Coronary artery (tissue), 2 donors: ENCODE measurements at regions not wholly inside any gene's neighbourhood (a gene's known extent, or its start where the extent isn't known, plus 50 kb on each side); places are given as distances from the start of the nearest gene placed in this dataset.

Source experiments
- DNase-seq: peaks from one replicate; pipeline ENCODE4 v3.0.0-alpha.2; 2017; ENCODE audit warnings: low spot score
- H3K27ac ChIP-seq, 2 donors: fragments of 200-600 bp; sonication (generic); one replicate each; pipeline ENCODE4 v1.5.1; 2016 to 2019
- H3K4me3 ChIP-seq: fragments of 200-600 bp; sonication (generic); 2 replicates; pipeline ENCODE4 v1.5.1; 2016; ENCODE audit warnings: mild to moderate bottlenecking, moderate library complexity
- TF ChIP-seq, protein P1 (sequence below): fragments of 200-600 bp; sonication (generic); IDR thresholded peaks from one replicate; pipeline ENCODE4 v1.5.1; 2019; ENCODE audit warnings: antibody characterized with exemption

DNA sequence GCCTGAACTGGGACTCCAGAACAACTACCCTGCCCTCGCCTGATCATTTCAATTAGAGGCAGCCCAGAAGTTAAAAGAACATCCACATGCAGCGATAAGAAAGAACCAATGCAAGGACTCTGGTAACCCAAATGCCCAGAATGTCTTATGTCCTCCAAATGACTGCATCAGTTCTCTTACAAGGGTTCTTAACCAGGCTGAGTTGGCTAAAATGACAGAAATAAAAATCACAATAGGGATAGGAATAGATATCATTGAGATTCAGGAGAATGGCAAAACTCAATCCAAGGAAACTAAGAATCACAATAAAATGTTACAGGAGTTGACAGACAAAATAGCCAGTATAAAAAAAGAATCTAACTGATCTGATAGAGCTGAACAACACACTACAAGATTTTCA, 80.1 kb upstream of the PTGFR start:
- TF ChIP-seq, protein P1, sequence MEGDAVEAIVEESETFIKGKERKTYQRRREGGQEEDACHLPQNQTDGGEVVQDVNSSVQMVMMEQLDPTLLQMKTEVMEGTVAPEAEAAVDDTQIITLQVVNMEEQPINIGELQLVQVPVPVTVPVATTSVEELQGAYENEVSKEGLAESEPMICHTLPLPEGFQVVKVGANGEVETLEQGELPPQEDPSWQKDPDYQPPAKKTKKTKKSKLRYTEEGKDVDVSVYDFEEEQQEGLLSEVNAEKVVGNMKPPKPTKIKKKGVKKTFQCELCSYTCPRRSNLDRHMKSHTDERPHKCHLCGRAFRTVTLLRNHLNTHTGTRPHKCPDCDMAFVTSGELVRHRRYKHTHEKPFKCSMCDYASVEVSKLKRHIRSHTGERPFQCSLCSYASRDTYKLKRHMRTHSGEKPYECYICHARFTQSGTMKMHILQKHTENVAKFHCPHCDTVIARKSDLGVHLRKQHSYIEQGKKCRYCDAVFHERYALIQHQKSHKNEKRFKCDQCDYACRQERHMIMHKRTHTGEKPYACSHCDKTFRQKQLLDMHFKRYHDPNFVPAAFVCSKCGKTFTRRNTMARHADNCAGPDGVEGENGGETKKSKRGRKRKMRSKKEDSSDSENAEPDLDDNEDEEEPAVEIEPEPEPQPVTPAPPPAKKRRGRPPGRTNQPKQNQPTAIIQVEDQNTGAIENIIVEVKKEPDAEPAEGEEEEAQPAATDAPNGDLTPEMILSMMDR: no peak
- DNase-seq: no peak
- Histone ChIP-seq H3K4me3 (no peak overlapping the region), H3K27ac (no peak overlapping the region)

DNA sequence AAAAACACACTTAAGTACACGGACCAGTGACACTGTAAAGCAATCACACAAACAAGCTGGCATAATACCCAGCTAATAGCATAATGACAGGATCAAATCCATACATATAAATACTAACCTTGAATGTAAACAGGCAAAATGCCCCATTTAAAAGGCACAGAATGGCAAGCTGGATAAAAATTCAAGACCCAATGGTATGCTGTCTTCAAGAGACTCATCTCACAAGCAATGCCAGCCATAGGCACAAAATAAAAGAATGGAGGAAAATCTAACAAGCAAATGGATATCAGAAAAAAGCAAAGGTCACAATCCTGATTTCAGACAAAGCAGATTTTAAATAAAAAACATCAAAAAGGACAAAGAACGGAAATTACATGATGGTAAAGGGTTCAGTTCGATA, 79.1 kb upstream of the PTGFR start:
- TF ChIP-seq, protein P1: no peak

DNA sequence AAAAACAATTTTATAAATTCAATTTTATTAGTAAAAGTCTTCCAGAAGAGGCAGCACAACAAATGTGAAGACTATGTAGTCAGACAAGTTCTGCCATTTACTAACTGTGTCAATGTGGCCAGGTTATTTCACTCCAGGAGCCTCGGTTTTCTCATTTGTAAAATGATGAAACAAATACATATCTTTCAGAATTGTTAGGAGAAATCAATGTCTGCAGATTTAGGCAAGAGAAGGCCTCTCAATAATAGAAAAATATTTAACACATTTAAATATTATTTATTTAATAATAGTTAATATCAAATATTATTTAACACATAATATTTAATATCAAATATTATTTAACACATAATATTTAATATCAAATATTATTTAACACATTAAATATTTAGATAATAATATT, 75.6 kb upstream of the PTGFR start:
- no peak overlapping the region for H3K27ac ChIP-seq
- DNase-seq: no peak
- TF ChIP-seq, protein P1: no peak
- no peak overlapping the region for H3K4me3 ChIP-seq

More for the DNA sequence above, 79.1 kb upstream of the PTGFR start:
- Histone ChIP-seq H3K27ac (no peak overlapping the region), H3K4me3 (no peak overlapping the region)
- DNase-seq: no peak

DNA sequence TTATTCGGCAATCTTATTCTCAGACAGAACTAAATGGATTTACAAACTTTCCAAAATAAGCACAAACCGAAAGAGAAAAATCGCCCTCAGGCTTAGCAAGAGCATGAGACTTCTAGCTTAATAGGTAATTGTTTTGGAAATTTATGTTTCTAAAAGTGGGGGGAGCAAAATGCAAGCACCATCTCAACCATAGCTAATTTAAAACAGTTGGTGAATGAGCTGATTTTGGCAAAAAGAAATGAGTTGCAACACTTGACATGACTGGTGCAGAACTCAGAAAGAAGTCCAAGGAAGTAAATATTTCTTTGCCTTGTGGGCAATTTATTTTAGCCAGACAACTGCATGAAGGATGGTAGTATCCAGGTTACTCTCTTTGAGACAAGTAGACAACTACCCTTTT, 71.5 kb upstream of the PTGFR start:
- no peak overlapping the region for H3K4me3 ChIP-seq
- TF ChIP-seq, protein P1: no peak
- DNase-seq: no peak
- no peak overlapping the region for H3K27ac ChIP-seq

DNA sequence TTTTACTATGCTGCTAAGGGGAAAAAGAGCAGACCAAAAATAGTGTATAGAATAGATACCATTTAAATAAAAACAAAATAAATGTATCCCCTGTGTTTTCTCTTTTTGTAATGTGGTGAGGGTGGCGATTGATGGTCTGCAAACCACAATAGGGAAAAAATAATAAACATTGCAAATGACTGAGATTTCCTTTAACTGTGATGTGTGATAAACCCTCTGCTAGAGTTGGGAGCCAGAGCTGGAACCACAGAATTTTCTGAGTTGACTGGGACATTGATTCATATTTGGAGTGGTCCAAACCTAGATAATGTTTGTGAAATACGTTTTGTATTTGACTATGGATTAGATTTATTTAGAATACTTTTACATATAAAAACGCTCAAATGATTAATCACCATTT, 70.6 kb upstream of the PTGFR start:
- Histone ChIP-seq H3K27ac (no peak overlapping the region), H3K4me3 (no peak overlapping the region)
- TF ChIP-seq, protein P1: no peak
- no peak for DNase-seq

DNA sequence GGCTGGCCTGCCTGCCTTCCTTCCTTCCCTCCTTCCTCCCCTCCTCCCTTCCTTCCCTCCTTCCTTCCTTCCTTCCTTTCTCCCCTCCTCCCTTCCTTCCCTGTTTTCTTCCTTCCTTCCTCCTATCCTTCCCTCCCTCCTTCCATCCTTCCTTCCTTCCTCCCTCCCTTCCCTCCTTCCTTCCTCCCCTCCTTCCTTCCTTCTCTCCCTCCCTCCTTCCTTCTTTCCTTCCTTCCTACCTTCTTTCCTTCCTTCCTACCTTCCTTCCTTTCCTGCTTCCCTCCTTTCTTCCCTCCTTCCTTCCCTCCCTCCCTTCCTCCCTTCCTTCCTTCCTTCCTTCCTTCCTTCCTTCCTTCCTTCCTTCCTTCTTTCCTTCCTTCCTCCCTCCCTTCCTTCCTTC, 70.1 kb upstream of the PTGFR start:
- H3K4me3 ChIP-seq: no peak overlapping the region
- no peak for DNase-seq
- H3K27ac ChIP-seq: no peak overlapping the region
- TF ChIP-seq, protein P1: no peak

DNA sequence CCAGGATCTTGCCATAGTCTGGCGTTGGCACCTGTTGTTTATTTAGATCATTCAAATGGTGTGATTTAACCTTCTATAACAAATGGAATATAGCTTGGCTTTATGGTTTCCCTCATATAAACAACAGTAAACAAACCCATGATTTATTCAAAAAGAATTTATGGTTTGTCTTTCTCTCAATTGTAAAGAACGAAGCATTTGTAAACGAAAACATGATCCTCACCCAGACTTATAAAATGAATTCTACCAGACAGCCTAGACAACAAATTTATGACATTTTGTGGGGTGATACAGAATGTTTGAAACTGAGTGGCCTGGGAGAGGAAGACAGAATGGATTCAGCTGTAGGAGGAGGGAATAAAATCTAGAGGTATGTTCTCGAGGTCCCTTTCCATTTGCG, 66.1 kb upstream of the PTGFR start:
- TF ChIP-seq, protein P1: no peak
- Histone ChIP-seq H3K4me3 (no peak overlapping the region), H3K27ac (no peak overlapping the region)
- DNase-seq: no peak
